ENCODE measurements at regions not wholly inside any gene's neighbourhood (a gene's known extent, or its start where the extent isn't known, plus 50 kb on each side); places are given as distances from the start of the nearest gene placed in this dataset.

- ChIA-PET CTCF (no interaction called here), POLR2A (no interaction called here)
- Histone ChIP-seq H3K36me3 (ENCODE audit: control insufficient read depth in 2 of 2, insufficient read depth in 1 of 2, low read length in 2 of 2) (no peaks in the 10 kb centered on the region), H3K4me3 (ENCODE audit: low read depth, low read length) (no peak overlapping the region), H3K9me3 (ENCODE audit: control insufficient read depth, insufficient read depth, low read depth, low read length) (no peaks in the 10 kb centered on the region), H3K27ac (ENCODE audit: extremely low read depth, low read depth, low read length) (no peak overlapping the region), H3K4me1 (ENCODE audit: control insufficient read depth, insufficient read depth, low read length) (no peaks in the 10 kb centered on the region)
- TF ChIP-seq ZNF433 (tag by site-specific recombination; IDR thresholded peaks at IDR 0.05; ENCODE audit: low read depth) = no peak
- no peak for TF ChIP-seq ZNF140 (tag by site-specific recombination; IDR thresholded peaks at IDR 0.05)
- TF ChIP-seq ZNF184 (tag by site-specific recombination; IDR thresholded peaks at IDR 0.05) = no peak
- TF ChIP-seq ZNF174 (tag by site-specific recombination; IDR thresholded peaks at IDR 0.05) = no peak
- TF ChIP-seq SP7 (tag by site-specific recombination; IDR thresholded peaks at IDR 0.05) = no peak
- TF ChIP-seq KLF8 (tag by site-specific recombination; IDR thresholded peaks at IDR 0.05) = no peak
- TF ChIP-seq ZNF585B (tag by site-specific recombination; IDR thresholded peaks at IDR 0.05) = no peak
- no peak for TF ChIP-seq GLI4 (tag by site-specific recombination; IDR thresholded peaks at IDR 0.05)
- no peak for TF ChIP-seq PATZ1 (tag by site-specific recombination; IDR thresholded peaks at IDR 0.05)
- TF ChIP-seq SCRT2 (tag by site-specific recombination; IDR thresholded peaks at IDR 0.05) = no peak
- no peak for TF ChIP-seq ZNF112 (tag by site-specific recombination; IDR thresholded peaks at IDR 0.05)
- no peak for TF ChIP-seq ZNF274 (IDR thresholded peaks at IDR 0.05; ENCODE audit: low read length)
- no peak for TF ChIP-seq ZNF274 (tag by site-specific recombination; IDR thresholded peaks at IDR 0.05; ENCODE audit: borderline replicate concordance)
- no peak for TF ChIP-seq ZNF302 (tag by site-specific recombination; IDR thresholded peaks at IDR 0.05; ENCODE audit: low read depth)
- no peak for TF ChIP-seq KLF9 (tag by site-specific recombination; IDR thresholded peaks at IDR 0.05; ENCODE audit: low read depth)
Measured at GRCh38 chr1:199135901-199136300, 497.1 kb downstream of the PTPRC start.

DNA sequence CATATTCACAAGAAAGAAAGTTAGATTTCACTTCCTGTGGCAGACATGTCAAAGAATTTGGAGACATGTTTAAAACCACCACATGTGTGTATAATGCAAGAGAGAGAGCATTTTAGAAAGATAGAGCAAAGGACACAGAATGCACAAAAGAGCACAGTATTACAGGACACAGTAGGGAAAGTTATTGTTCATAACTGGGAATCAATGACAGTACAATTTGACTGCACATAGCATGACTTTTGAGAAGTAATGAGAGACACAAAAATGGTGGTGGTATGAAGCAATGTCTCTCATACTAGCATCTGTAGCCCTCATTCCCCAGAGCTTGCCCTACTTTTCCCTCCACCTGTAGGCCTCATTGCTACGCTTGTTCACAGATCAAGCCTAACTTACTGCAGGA lies 499.2 kb downstream of the PTPRC start:
- H3K4me1 ChIP-seq (ENCODE audit: control insufficient read depth, insufficient read depth, low read length) = no peaks in the 10 kb centered on the region
- ChIA-PET CTCF (no interaction called here), POLR2A (no interaction called here)
- H3K9me3 ChIP-seq (ENCODE audit: control insufficient read depth, insufficient read depth, low read depth, low read length) = no peaks in the 10 kb centered on the region
- no peak overlapping the region for H3K27ac ChIP-seq (ENCODE audit: extremely low read depth, low read depth, low read length)
- no peaks in the 10 kb centered on the region for H3K36me3 ChIP-seq (ENCODE audit: control insufficient read depth in 2 of 2, insufficient read depth in 1 of 2, low read length in 2 of 2)
- no peak overlapping the region for H3K4me3 ChIP-seq (ENCODE audit: low read depth, low read length)
- no peak for TF ChIP-seq SP2 (tag by site-specific recombination; IDR thresholded peaks at IDR 0.05)
- TF ChIP-seq ZNF621 (tag by site-specific recombination; IDR thresholded peaks at IDR 0.05) = no peak
- no peak for TF ChIP-seq TSHZ1 (tag by site-specific recombination; IDR thresholded peaks at IDR 0.05; ENCODE audit: borderline replicate concordance)
- TF ChIP-seq ZNF341 (tag by site-specific recombination; IDR thresholded peaks at IDR 0.05; ENCODE audit: low read depth) = no peak
- TF ChIP-seq ZNF777 (tag by site-specific recombination; IDR thresholded peaks at IDR 0.05; ENCODE audit: borderline replicate concordance) = no peak
- TF ChIP-seq, protein P1, sequence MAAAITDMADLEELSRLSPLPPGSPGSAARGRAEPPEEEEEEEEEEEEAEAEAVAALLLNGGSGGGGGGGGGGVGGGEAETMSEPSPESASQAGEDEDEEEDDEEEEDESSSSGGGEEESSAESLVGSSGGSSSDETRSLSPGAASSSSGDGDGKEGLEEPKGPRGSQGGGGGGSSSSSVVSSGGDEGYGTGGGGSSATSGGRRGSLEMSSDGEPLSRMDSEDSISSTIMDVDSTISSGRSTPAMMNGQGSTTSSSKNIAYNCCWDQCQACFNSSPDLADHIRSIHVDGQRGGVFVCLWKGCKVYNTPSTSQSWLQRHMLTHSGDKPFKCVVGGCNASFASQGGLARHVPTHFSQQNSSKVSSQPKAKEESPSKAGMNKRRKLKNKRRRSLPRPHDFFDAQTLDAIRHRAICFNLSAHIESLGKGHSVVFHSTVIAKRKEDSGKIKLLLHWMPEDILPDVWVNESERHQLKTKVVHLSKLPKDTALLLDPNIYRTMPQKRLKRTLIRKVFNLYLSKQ (tag by site-specific recombination; IDR thresholded peaks at IDR 0.05; ENCODE audit: borderline replicate concordance) = no peak
- TF ChIP-seq ZNF114 (tag by site-specific recombination; IDR thresholded peaks at IDR 0.05) = no peak
- TF ChIP-seq PRDM1 (tag by site-specific recombination; IDR thresholded peaks at IDR 0.05) = no peak
- no peak for TF ChIP-seq ZBTB49 (tag by site-specific recombination; IDR thresholded peaks at IDR 0.05; ENCODE audit: low read depth)
- TF ChIP-seq ZNF174 (tag by site-specific recombination; IDR thresholded peaks at IDR 0.05) = no peak
- TF ChIP-seq ZFHX2 (tag by site-specific recombination; conservative IDR thresholded peaks at IDR 0.05) = no peak
- TF ChIP-seq ZNF146 (tag by site-specific recombination; IDR thresholded peaks at IDR 0.05) = no peak
- TF ChIP-seq ZNF292 (tag by site-specific recombination; IDR thresholded peaks at IDR 0.05; ENCODE audit: borderline replicate concordance, low read depth) = no peak

Measured in HEK293 (cell line).